HT-29 (cell line): ENCODE measurements at regions not wholly inside any gene's neighbourhood (a gene's known extent, or its start where the extent isn't known, plus 50 kb on each side); places are given as distances from the start of the nearest gene placed in this dataset.
"Not testable (repeated sequence)": the region's sequence is repeated elsewhere in the genome, so short reads cannot be mapped to it uniquely, and the experiment has no call there.

Experiments used
- DNase-seq: peaks from one replicate; pipeline ENCODE4 v3.0.0-alpha.2; 2015; ENCODE audit warnings: low spot score

- DNase-seq = not testable (repeated sequence)
Measured at GRCh38 chr10:125404902-125405301, 244.5 kb upstream of the CTBP2 start.

GRCh38 chr10:125401462-125401861 lies 241.1 kb upstream of the CTBP2 start:
- no peak for DNase-seq

- no peak for DNase-seq
Measured at GRCh38 chr10:125399289-125399688, 238.9 kb upstream of the CTBP2 start.

GRCh38 chr10:125398270-125398669 lies 237.9 kb upstream of the CTBP2 start:
- no peak for DNase-seq

- DNase-seq = no peak
Measured at GRCh38 chr10:125397608-125398007, 237.2 kb upstream of the CTBP2 start.

GRCh38 chr10:125396676-125397075 lies 236.3 kb upstream of the CTBP2 start:
- DNase-seq = no peak

- DNase-seq = no peak
Measured at GRCh38 chr10:125392609-125393008, 232.2 kb upstream of the CTBP2 start.

- no peak for DNase-seq
Measured at GRCh38 chr10:125392154-125392553, 231.8 kb upstream of the CTBP2 start.

- DNase-seq = no peak
Measured at GRCh38 chr10:125389648-125390047, 229.3 kb upstream of the CTBP2 start.

- no peak for DNase-seq
Measured at GRCh38 chr10:125379592-125379991, 219.2 kb upstream of the CTBP2 start.

- no peak for DNase-seq
Measured at GRCh38 chr10:125377368-125377767, 217.0 kb upstream of the CTBP2 start.

- peak; percentile 58 for DNase-seq
Measured at GRCh38 chr10:125375210-125375609, 214.8 kb upstream of the CTBP2 start.

GRCh38 chr10:125373546-125373945 lies 213.2 kb upstream of the CTBP2 start:
- no peak for DNase-seq

GRCh38 chr10:125370578-125370977 lies 210.2 kb upstream of the CTBP2 start:
- DNase-seq = no peak

- DNase-seq = no peak
Measured at GRCh38 chr10:125369382-125370326, 209.3 kb upstream of the CTBP2 start.

- DNase-seq = no peak
Measured at GRCh38 chr10:125368146-125368545, 207.8 kb upstream of the CTBP2 start.

GRCh38 chr10:125363791-125364190 lies 203.4 kb upstream of the CTBP2 start:
- DNase-seq = no peak

GRCh38 chr10:125362950-125363349 lies 202.6 kb upstream of the CTBP2 start:
- no peak for DNase-seq

- DNase-seq = no peak
Measured at GRCh38 chr10:125359401-125359800, 199.0 kb upstream of the CTBP2 start.

GRCh38 chr10:125355657-125356056 lies 195.3 kb upstream of the CTBP2 start:
- DNase-seq = no peak

GRCh38 chr10:125350519-125350918 lies 190.2 kb upstream of the CTBP2 start:
- DNase-seq = no peak

GRCh38 chr10:125348536-125348935 lies 188.2 kb upstream of the CTBP2 start:
- DNase-seq = no peak

- peak; percentile 29 for DNase-seq
Measured at GRCh38 chr10:125344573-125345171, 184.3 kb upstream of the CTBP2 start.
